ENCODE measurements at regions not wholly inside any gene's neighbourhood (a gene's known extent, or its start where the extent isn't known, plus 50 kb on each side); places are given as distances from the start of the nearest gene placed in this dataset.

- ATAC-seq (no peak), DNase-seq (no peak)
- 95% methylated on average over 2 of the region's 2 CpGs for WGBS
- Histone ChIP-seq H3K9me3 (ENCODE audit: control insufficient read depth, low read length) (no peaks in the 10 kb centered on the region), H3K27me3 (ENCODE audit: control insufficient read depth, insufficient read depth) (no peaks in the 10 kb centered on the region), H3K4me1 (ENCODE audit: control insufficient read depth, insufficient read depth, low read length) (peaks cover 2% of the 10 kb centered on the region), H3K27ac (ENCODE audit: low read length) (no peak overlapping the region), H3K4me3 (ENCODE audit: low read length) (no peak overlapping the region)
- intact Hi-C loops (cut with DNase I), result no loop called here
These were observed 102.8 kb upstream of the BMP2K start for GRCh38 chr4:78673337-78673736.

DNA sequence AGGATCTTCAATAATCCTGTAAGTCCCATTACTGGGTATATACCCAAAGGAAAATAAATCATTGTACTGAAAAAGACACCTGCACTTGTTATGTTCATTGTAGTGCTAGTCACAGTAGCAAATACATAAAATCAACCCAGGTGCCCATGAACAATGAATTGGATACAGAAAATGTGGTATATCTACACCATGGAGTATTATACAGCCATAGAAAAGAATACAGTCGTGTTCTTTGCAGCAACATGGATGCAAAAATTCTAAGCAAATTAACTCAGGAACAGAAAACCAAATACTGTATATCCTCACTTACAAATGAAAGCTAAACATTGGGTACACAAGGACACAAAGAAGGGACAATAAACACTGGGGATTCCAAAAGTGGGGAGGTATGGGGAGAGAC lies 100.8 kb upstream of the BMP2K start:
- 99% methylated on average over 1 of the region's 1 CpG for WGBS
- no peaks in the 10 kb centered on the region for H3K27me3 ChIP-seq (ENCODE audit: control insufficient read depth, insufficient read depth)
- no peak overlapping the region for H3K27ac ChIP-seq (ENCODE audit: low read length)
- no peaks in the 10 kb centered on the region for H3K9me3 ChIP-seq (ENCODE audit: control insufficient read depth, low read length)
- ATAC-seq, result no peak
- no peak overlapping the region for H3K4me3 ChIP-seq (ENCODE audit: low read length)
- H3K4me1 ChIP-seq (ENCODE audit: control insufficient read depth, insufficient read depth, low read length), result no peaks in the 10 kb centered on the region
- intact Hi-C loops (cut with DNase I), result no loop called here
- no peak for DNase-seq

DNA sequence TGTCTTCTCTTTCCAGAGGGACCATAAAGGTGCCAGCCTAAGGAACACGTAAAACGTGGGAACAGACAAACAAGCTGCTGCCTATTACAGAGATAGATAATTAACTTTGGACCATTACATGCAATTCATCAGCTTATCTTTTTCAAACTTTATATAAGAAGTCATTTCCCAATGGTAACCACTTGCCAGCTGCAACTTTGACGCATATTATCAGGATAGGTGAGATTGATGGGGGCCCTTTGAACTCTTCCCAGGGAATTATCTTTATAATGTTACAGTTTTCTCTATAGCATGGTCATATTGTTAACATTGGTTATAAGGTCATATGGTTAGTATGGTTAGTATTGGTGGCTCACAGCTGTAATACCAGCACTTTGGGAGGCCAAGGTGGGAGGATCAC lies 94.1 kb upstream of the BMP2K start:
- Histone ChIP-seq H3K4me3 (ENCODE audit: low read length) (no peak overlapping the region), H3K4me1 (ENCODE audit: control insufficient read depth, insufficient read depth, low read length) (no peaks in the 10 kb centered on the region), H3K9me3 (ENCODE audit: control insufficient read depth, low read length) (no peaks in the 10 kb centered on the region), H3K27ac (ENCODE audit: low read length) (no peak overlapping the region), H3K27me3 (ENCODE audit: control insufficient read depth, insufficient read depth) (no peaks in the 10 kb centered on the region)
- WGBS, result 92% methylated on average over 3 of the region's 3 CpGs
- DNase-seq (no peak), ATAC-seq (no peak)
- intact Hi-C loops (cut with DNase I), result no loop called here

DNA sequence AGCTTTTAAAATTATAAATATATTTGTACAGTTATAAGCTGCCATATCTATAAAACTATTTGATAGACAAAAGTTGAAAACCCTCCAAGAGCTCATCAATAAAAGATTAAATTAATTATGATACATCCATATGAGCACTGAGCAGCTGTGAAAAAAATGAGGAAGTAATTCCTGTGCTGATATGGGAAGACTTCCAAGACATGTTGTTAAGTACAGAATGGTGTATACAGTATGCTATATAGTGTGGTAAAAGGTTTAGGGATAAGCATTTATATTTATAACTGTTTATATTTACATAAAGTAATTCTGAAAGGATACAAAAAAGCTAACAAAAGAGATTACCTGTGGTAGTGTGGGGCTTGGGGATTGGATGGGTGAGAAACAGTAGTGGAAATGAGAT lies 92.8 kb upstream of the BMP2K start:
- intact Hi-C loops (cut with DNase I), result no loop called here
- no peak for ATAC-seq
- no peak overlapping the region for H3K27ac ChIP-seq (ENCODE audit: low read length)

GRCh38 chr4:78684325-78685079 lies 91.6 kb upstream of the BMP2K start:
- intact Hi-C loops (cut with DNase I), result no loop called here
- no peaks in the 10 kb centered on the region for H3K9me3 ChIP-seq (ENCODE audit: control insufficient read depth, low read length)
- H3K27me3 ChIP-seq (ENCODE audit: control insufficient read depth, insufficient read depth), result no peaks in the 10 kb centered on the region
- H3K4me3 ChIP-seq (ENCODE audit: low read length), result no peak overlapping the region
- WGBS, result 35% methylated on average over 5 of the region's 5 CpGs
- ATAC-seq (no peak), DNase-seq (no peak)
- no peak overlapping the region for H3K27ac ChIP-seq (ENCODE audit: low read length)
- H3K4me1 ChIP-seq (ENCODE audit: control insufficient read depth, insufficient read depth, low read length), result no peaks in the 10 kb centered on the region

More for the DNA sequence above, 92.8 kb upstream of the BMP2K start:
- Histone ChIP-seq H3K9me3 (ENCODE audit: control insufficient read depth, low read length) (no peaks in the 10 kb centered on the region), H3K27me3 (ENCODE audit: control insufficient read depth, insufficient read depth) (no peaks in the 10 kb centered on the region), H3K4me3 (ENCODE audit: low read length) (no peak overlapping the region), H3K4me1 (ENCODE audit: control insufficient read depth, insufficient read depth, low read length) (no peaks in the 10 kb centered on the region)
- DNase-seq, result no peak

- Histone ChIP-seq H3K27ac (ENCODE audit: low read length) (no peak overlapping the region), H3K4me1 (ENCODE audit: control insufficient read depth, insufficient read depth, low read length) (peaks cover 5% of the 10 kb centered on the region), H3K4me3 (ENCODE audit: low read length) (no peak overlapping the region), H3K9me3 (ENCODE audit: control insufficient read depth, low read length) (no peaks in the 10 kb centered on the region), H3K27me3 (ENCODE audit: control insufficient read depth, insufficient read depth) (no peaks in the 10 kb centered on the region)
- ATAC-seq (no peak), DNase-seq (no peak)
- intact Hi-C loops (cut with DNase I), result no loop called here
- WGBS, result 48% methylated on average over 3 of the region's 3 CpGs
These were observed 88.3 kb upstream of the BMP2K start for GRCh38 chr4:78687818-78688217.

DNA sequence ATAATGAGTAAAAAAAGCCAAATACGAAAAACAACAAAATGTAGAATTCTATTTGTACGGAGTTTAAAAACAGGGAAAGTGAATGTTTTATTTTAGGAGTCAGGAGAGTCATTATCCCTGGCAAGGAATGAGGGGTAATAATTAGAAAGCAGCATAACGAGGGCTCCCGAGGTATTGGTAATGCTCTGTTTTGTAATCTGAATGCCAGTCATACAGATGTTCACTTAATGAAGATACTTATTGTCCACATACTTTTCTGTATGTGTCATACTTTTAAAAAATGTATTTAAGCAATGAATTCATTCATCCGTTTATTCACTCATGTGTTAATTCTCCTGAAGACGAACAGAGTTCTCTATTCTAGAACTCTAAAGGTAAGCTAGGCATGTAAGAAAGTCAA lies 87.8 kb upstream of the BMP2K start:
- no peak overlapping the region for H3K4me3 ChIP-seq (ENCODE audit: low read length)
- intact Hi-C loops (cut with DNase I), result no loop called here
- ATAC-seq (no peak), DNase-seq (no peak)
- 64% methylated on average over 6 of the region's 6 CpGs for WGBS
- H3K9me3 ChIP-seq (ENCODE audit: control insufficient read depth, low read length), result no peaks in the 10 kb centered on the region
- peaks cover 7% of the 10 kb centered on the region for H3K4me1 ChIP-seq (ENCODE audit: control insufficient read depth, insufficient read depth, low read length)
- no peaks in the 10 kb centered on the region for H3K27me3 ChIP-seq (ENCODE audit: control insufficient read depth, insufficient read depth)
- H3K27ac ChIP-seq (ENCODE audit: low read length), result no peak overlapping the region

DNA sequence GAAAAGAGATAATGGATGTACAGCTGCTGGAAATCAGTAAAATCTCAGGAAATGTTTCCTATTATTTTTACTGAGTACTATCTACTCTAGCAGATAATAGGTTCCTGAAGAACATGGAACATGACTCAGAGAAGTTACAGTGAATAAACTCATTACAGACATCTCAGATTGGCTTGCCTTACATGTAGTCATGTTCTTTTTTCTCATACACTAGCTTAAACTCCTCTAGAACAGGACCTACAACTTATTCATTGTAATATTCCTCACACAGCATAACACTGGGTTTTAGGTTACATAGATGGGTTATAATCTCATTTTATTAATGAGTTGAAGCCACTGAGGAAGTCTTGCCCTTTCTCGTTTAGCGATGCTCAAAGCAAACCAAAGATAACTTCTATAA lies 86.9 kb upstream of the BMP2K start:
- 98% methylated on average over 2 of the region's 2 CpGs for WGBS
- H3K9me3 ChIP-seq (ENCODE audit: control insufficient read depth, low read length), result no peaks in the 10 kb centered on the region
- peaks cover 7% of the 10 kb centered on the region for H3K4me1 ChIP-seq (ENCODE audit: control insufficient read depth, insufficient read depth, low read length)
- no peak overlapping the region for H3K4me3 ChIP-seq (ENCODE audit: low read length)
- H3K27me3 ChIP-seq (ENCODE audit: control insufficient read depth, insufficient read depth), result no peaks in the 10 kb centered on the region
- no peak for ATAC-seq
- intact Hi-C loops (cut with DNase I), result no loop called here
- DNase-seq, result no peak
- no peak overlapping the region for H3K27ac ChIP-seq (ENCODE audit: low read length)

- WGBS, result 91% methylated on average over 11 of the region's 11 CpGs
- ATAC-seq (no peak), DNase-seq (no peak)
- H3K27me3 ChIP-seq (ENCODE audit: control insufficient read depth, insufficient read depth), result no peaks in the 10 kb centered on the region
- intact Hi-C loops (cut with DNase I), result no loop called here
- H3K27ac ChIP-seq (ENCODE audit: low read length), result no peak overlapping the region
- no peaks in the 10 kb centered on the region for H3K9me3 ChIP-seq (ENCODE audit: control insufficient read depth, low read length)
- peaks cover 7% of the 10 kb centered on the region for H3K4me1 ChIP-seq (ENCODE audit: control insufficient read depth, insufficient read depth, low read length)
- H3K4me3 ChIP-seq (ENCODE audit: low read length), result no peak overlapping the region
These were observed 86.3 kb upstream of the BMP2K start for GRCh38 chr4:78689700-78690323.

DNA sequence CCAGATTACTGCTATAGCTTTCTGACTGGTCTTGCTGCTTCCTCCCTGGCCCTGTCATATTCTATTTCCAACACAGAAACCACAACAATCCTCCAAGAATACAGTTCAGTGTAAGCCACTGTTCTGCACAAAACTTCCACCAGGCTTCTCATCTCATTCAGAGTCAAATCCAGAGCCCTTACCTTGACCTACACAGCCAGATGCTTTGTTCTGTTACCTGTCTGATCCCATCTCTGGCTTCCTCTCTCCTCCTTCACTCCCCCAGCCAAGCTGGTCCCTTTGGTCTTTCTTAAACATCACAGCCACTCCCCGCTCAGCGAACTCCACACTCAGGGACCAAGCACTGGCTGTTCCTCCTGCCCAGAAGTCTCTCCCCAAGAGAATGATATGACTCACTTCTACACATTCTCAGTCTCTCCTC lies 84.8 kb upstream of the BMP2K start:
- peak in 2 of 3 donors; percentile 23 to 63 for DNase-seq
- Histone ChIP-seq H3K27ac (ENCODE audit: low read length) (peak overlapping the region; percentile 74), H3K9me3 (ENCODE audit: control insufficient read depth, low read length) (no peaks in the 10 kb centered on the region), H3K27me3 (ENCODE audit: control insufficient read depth, insufficient read depth) (no peaks in the 10 kb centered on the region), H3K4me1 (ENCODE audit: control insufficient read depth, insufficient read depth, low read length) (peaks cover 7% of the 10 kb centered on the region), H3K4me3 (ENCODE audit: low read length) (no peak overlapping the region)
- peak; percentile 40 to 41 for ATAC-seq
- WGBS, result 57% methylated on average over 2 of the region's 2 CpGs
- intact Hi-C loops (cut with DNase I), result no loop called here

DNA sequence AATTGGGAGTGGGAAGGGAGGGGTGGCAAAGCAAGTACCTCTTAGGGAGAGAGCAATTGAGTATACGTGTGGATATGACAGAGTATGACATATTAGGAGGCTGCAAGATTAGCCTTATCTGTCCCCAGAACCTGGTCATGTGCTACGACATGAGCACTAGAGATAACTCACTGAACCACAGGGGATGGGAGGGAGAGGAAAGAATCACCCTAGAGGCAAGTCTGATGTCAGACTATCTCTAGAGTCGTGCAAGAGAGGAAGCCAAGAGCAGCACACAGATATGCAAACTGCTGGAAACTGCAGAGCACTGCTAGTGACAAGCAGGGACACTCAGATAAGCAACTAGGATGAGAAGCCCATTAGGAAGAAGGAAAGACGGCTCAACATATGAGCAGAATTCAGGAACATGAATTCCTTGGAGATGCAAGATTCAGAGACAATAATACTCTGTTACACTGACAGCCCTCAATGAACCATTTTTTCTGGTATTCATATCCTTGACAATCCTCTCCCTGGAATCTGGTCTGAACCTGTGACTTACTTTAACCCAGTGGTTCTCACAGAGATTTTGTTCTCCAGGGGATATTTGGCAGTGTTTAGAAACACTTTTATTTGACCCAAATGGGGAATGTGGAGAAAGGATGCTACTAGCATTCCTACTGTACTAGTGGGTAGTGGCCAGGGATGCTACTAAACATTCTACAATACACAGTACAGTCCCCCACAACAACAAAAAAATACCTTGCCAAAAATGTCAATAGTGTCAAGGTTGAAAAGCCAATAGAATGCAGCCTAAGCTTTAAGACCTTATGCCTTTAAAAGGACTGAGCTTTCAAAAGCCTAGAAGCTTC lies 84.0 kb upstream of the BMP2K start:
- intact Hi-C loops (cut with DNase I), result no loop called here
- Histone ChIP-seq H3K4me3 (ENCODE audit: low read length) (no peak overlapping the region), H3K27ac (ENCODE audit: low read length) (peak overlapping the region; percentile 90), H3K4me1 (ENCODE audit: control insufficient read depth, insufficient read depth, low read length) (peaks cover 7% of the 10 kb centered on the region), H3K27me3 (ENCODE audit: control insufficient read depth, insufficient read depth) (no peaks in the 10 kb centered on the region), H3K9me3 (ENCODE audit: control insufficient read depth, low read length) (no peaks in the 10 kb centered on the region)
- 12% methylated on average over 4 of the region's 4 CpGs for WGBS
- DNase-seq, result peak in 1 of 3 donors; percentile 11
- peak; percentile 94 for ATAC-seq
